ENCODE measurements at regions not wholly inside any gene's neighbourhood (a gene's known extent, or its start where the extent isn't known, plus 50 kb on each side); places are given as distances from the start of the nearest gene placed in this dataset.

GRCh38 chr12:89859508-89860220 is 151.0 kb upstream of the ATP2B1 start:
- Histone ChIP-seq H3K27me3 (ENCODE audit: control insufficient read depth in 2 of 2, insufficient read depth in 2 of 2, low read length in 2 of 2) (no peaks in the 10 kb centered on the region), H3K4me1 (ENCODE audit: control insufficient read depth, extremely low read depth, insufficient read depth, low read length) (peaks cover 25% of the 10 kb centered on the region), H3K36me3 (ENCODE audit: control insufficient read depth in 2 of 2, extremely low read depth in 1 of 2, insufficient read depth in 2 of 2, low read length in 2 of 2) (no peaks in the 10 kb centered on the region), H3K27ac (ENCODE audit: insufficient read depth, low read depth, low read length) (no peak overlapping the region), H3K79me2 (ENCODE audit: control insufficient read depth, insufficient read depth, low read length) (no peaks in the 10 kb centered on the region), H3K9me1 (replicated peaks; ENCODE audit: control insufficient read depth, extremely low read depth, insufficient read depth, low read length) (no peaks in the 10 kb centered on the region), H3K4me2 (ENCODE audit: insufficient read depth, low read length) (no peak overlapping the region), H2AFZ (ENCODE audit: low read depth, low read length) (no peak overlapping the region), H3K9ac (replicated peaks; ENCODE audit: extremely low read depth, insufficient read depth, low read length) (no peak overlapping the region), H3K4me3 (replicated peaks in 1 of 3; ENCODE audit: insufficient read depth in 1 of 3, low read depth in 1 of 3, low read length in 3 of 3) (no peak overlapping the region), H4K20me1 (replicated peaks; ENCODE audit: control insufficient read depth, extremely low read depth, insufficient read depth, low read length) (no peaks in the 10 kb centered on the region), H3K9me3 (replicated peaks; ENCODE audit: control insufficient read depth, insufficient read depth, low read length) (no peaks in the 10 kb centered on the region)
- intact Hi-C loops (cut with micrococcal nuclease): loop anchor here (5.0 to 10.0 kb wide), 2 partner anchors 317 to 395 kb away; no protein-coding TSS in a partner anchor
- ChIA-PET POLR2A (no interaction called here), CTCF (interaction anchor here (1.0 kb wide), 1 partner anchor 9 kb away, joined by 3 read pairs; no protein-coding TSS in a partner anchor)
- TF ChIP-seq POLR2A (IDR thresholded peaks at IDR 0.05; ENCODE audit: low read depth, low read length) (no peak), MAX (IDR thresholded peaks at IDR 0.05; ENCODE audit: insufficient read depth, insufficient read length) (no peak), JUN (IDR thresholded peaks at IDR 0.05; ENCODE audit: borderline replicate concordance, insufficient read depth, insufficient read length, low read depth) (no peak), POLR2AphosphoS5 (IDR thresholded peaks at IDR 0.05; ENCODE audit: insufficient read depth, low read depth, low read length) (no peak), GATA2 (IDR thresholded peaks at IDR 0.05; ENCODE audit: insufficient read depth, insufficient read length, low read depth, low read length) (no peak), MYC (IDR thresholded peaks at IDR 0.05; ENCODE audit: low read depth, low read length) (no peak)
- no peak for FAIRE-seq
- dilution Hi-C loops (cut with MboI; ENCODE audit: extremely low pct_ligation_motif_present, low sequenced_read_pairs): no loop called here
- no TSS peak for BruUV-seq (replicated peaks)
- DNase-seq (ENCODE audit: low read depth, low spot score): no peak

DNA sequence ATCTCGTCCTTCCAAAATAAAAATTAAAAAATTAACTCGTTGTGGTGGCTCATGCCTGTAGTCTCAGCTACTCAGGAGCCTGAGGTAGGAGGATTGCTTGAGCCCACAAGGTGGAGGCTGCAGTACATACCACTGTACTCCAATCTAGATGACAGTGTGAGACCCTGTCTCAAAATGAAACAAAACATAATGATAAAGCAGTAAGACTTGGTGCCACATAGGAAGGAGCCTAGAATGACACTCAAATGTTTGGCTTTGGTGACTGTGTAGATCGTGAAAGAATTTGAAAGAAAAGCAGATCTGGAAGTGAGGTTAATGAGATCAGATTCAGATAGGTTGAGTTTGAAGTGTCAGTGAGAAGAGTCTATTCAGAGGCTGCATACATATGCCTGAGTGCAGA is 150.1 kb upstream of the ATP2B1 start:
- ChIA-PET CTCF (no interaction called here), POLR2A (no interaction called here)
- Histone ChIP-seq H3K36me3 (ENCODE audit: control insufficient read depth in 2 of 2, extremely low read depth in 1 of 2, insufficient read depth in 2 of 2, low read length in 2 of 2) (no peaks in the 10 kb centered on the region), H4K20me1 (replicated peaks; ENCODE audit: control insufficient read depth, extremely low read depth, insufficient read depth, low read length) (no peaks in the 10 kb centered on the region), H3K4me2 (ENCODE audit: insufficient read depth, low read length) (no peak overlapping the region), H3K27ac (ENCODE audit: insufficient read depth, low read depth, low read length) (no peak overlapping the region), H3K9me1 (replicated peaks; ENCODE audit: control insufficient read depth, extremely low read depth, insufficient read depth, low read length) (no peaks in the 10 kb centered on the region), H2AFZ (ENCODE audit: low read depth, low read length) (no peak overlapping the region), H3K79me2 (ENCODE audit: control insufficient read depth, insufficient read depth, low read length) (no peaks in the 10 kb centered on the region), H3K4me3 (replicated peaks in 1 of 3; ENCODE audit: insufficient read depth in 1 of 3, low read depth in 1 of 3, low read length in 3 of 3) (no peak overlapping the region), H3K9me3 (replicated peaks; ENCODE audit: control insufficient read depth, insufficient read depth, low read length) (no peaks in the 10 kb centered on the region), H3K27me3 (ENCODE audit: control insufficient read depth in 2 of 2, insufficient read depth in 2 of 2, low read length in 2 of 2) (no peaks in the 10 kb centered on the region), H3K9ac (replicated peaks; ENCODE audit: extremely low read depth, insufficient read depth, low read length) (no peak overlapping the region), H3K4me1 (ENCODE audit: control insufficient read depth, extremely low read depth, insufficient read depth, low read length) (peaks cover 19% of the 10 kb centered on the region)
- TF ChIP-seq EZH2 (IDR thresholded peaks at IDR 0.05; ENCODE audit: borderline replicate concordance, low read depth, low read length, severe bottlenecking): no peak
- TF ChIP-seq MAX (IDR thresholded peaks at IDR 0.05; ENCODE audit: insufficient read depth, insufficient read length): no peak
- TF ChIP-seq CTCF (IDR thresholded peaks at IDR 0.05; ENCODE audit: extremely low read depth in 1 of 2, insufficient read depth in 1 of 2, low read depth in 1 of 2, low read length in 2 of 2): no peak
- no peak for TF ChIP-seq POLR2AphosphoS5 (IDR thresholded peaks at IDR 0.05; ENCODE audit: insufficient read depth, low read depth, low read length)
- TF ChIP-seq POLR2A (IDR thresholded peaks at IDR 0.05; ENCODE audit: low read depth, low read length): no peak
- no peak for TF ChIP-seq JUN (IDR thresholded peaks at IDR 0.05; ENCODE audit: borderline replicate concordance, insufficient read depth, insufficient read length, low read depth)
- TF ChIP-seq MYC (IDR thresholded peaks at IDR 0.05; ENCODE audit: low read depth, low read length): no peak
- TF ChIP-seq FOS (IDR thresholded peaks at IDR 0.05; ENCODE audit: borderline replicate concordance, insufficient read depth, low read length): no peak
- no peak for TF ChIP-seq GATA2 (IDR thresholded peaks at IDR 0.05; ENCODE audit: insufficient read depth, insufficient read length, low read depth, low read length)
- dilution Hi-C loops (cut with MboI; ENCODE audit: extremely low pct_ligation_motif_present, low sequenced_read_pairs): no loop called here
- FAIRE-seq (no peak), DNase-seq (ENCODE audit: low read depth, low spot score) (no peak)
- no TSS peak for BruUV-seq (replicated peaks)
- intact Hi-C loops (cut with micrococcal nuclease): no loop called here
